HCT116 (cell line): ENCODE measurements at regions not wholly inside any gene's neighbourhood (a gene's known extent, or its start where the extent isn't known, plus 50 kb on each side); places are given as distances from the start of the nearest gene placed in this dataset.

ENCODE experiments used
- ATAC-seq: fragments of 200-7000 bp; cut with Tn5 transposase; 2 replicates; pipeline ENCODE4 v1.9.1; 2020; ENCODE audit warnings: mild to moderate bottlenecking, moderate library complexity
- BruUV-seq: library from RNA; stranded (reverse); fragments of 400-500 nt; replicated peaks from 2 replicates; lab custom pipeline; 2021; lab: Mats Ljungman, UMichigan
- CTCF ChIA-PET: fragments of 300-600 bp; sonication (Branson Sonifier 250); formaldehyde crosslinking; loops from one replicate; lab custom pipeline; 2021; ENCODE audit warnings: antibody characterized with exemption; lab: Charles Lee
- POLR2A ChIA-PET: fragments of 300-600, 350-600 bp; sonication (Branson Sonifier 250); formaldehyde crosslinking; loops from one replicate; lab custom pipeline; 2021; ENCODE audit warnings: antibody characterized with exemption; lab: Charles Lee
- RAD21 ChIA-PET, 2 experiments: fragments of 300-600 bp; sonication (Branson Sonifier 250); formaldehyde crosslinking; loops; one replicate each; lab custom pipeline; 2023; ENCODE audit warnings: low total read pairs in 2 of 2; ENCODE audit not compliant: uncharacterized antibody in 2 of 2, unreplicated experiment in 2 of 2, low non-redundant PET in 1 of 2; lab: Charles Lee
- DNase-seq: peaks from one replicate; pipeline ENCODE4 v3.0.0-alpha.2; 2010; ENCODE audit warnings: low read depth, low spot score
- H2AFZ ChIP-seq: fragments of 200-600 bp; shearing (Covaris generic), sonication (generic); 2 replicates; pipeline ENCODE4 v1.6.1; 2017; ENCODE audit warnings: low read depth, mixed run types, mixed read lengths, antibody characterized with exemption, low read length; ENCODE audit not compliant: poor library complexity, severe bottlenecking
- H3K27ac ChIP-seq: 2 replicates; pipeline ENCODE4 v1.5.1; 2012; ENCODE audit warnings: low read depth, low read length
- H3K27me3 ChIP-seq: fragments of 200-600 bp; sonication (generic); 2 replicates; pipeline ENCODE4 v1.6.1; 2016; ENCODE audit warnings: mixed run types, low read length, mixed read lengths; ENCODE audit not compliant: insufficient read depth
- H3K36me3 ChIP-seq, 2 experiments: fragments of 200-500 bp in 1 of 2; fragments of 200-600 bp in 1 of 2; sonication (Bioruptor generic) in 1 of 2; sonication (generic) in 1 of 2; 2 replicates each; pipeline versions ENCODE4 v1.5.1 to v1.6.1; 2014 to 2016; ENCODE audit warnings: low read length in 2 of 2, inconsistent platforms in 1 of 2, mixed read lengths in 1 of 2, mixed run types in 1 of 2; ENCODE audit not compliant: insufficient read depth in 2 of 2, control insufficient read depth in 1 of 2
- H3K4me1 ChIP-seq, 2 experiments: fragments of 200-600 bp in 1 of 2; sonication (generic) in 1 of 2; 2 replicates each; pipeline versions ENCODE4 v1.5.1 to v1.6.1; 2012 to 2017; ENCODE audit warnings: low read length in 2 of 2, inconsistent platforms in 1 of 2, mild to moderate bottlenecking in 1 of 2, mixed read lengths in 1 of 2, mixed run types in 1 of 2, moderate library complexity in 1 of 2; ENCODE audit not compliant: insufficient read depth in 2 of 2, control insufficient read depth in 1 of 2
- H3K4me2 ChIP-seq: fragments of 200-600 bp; sonication (generic); 2 replicates; pipeline ENCODE4 v1.6.1; 2017; ENCODE audit warnings: mixed run types, low read length, mixed read lengths
- H3K4me3 ChIP-seq, 2 experiments: fragments of 200-600 bp in 1 of 2; sonication (generic) in 1 of 2; replicated peaks in 1 of 2; 2 replicates each; pipeline ENCODE4 v1.5.1; 2011 to 2016; ENCODE audit warnings: low read length in 2 of 2, control low read depth in 1 of 2, low read depth in 1 of 2, mild to moderate bottlenecking in 1 of 2, mixed read lengths in 1 of 2, mixed run types in 1 of 2
- H3K79me2 ChIP-seq: fragments of 200-600 bp; sonication (generic); 2 replicates; pipeline ENCODE4 v1.6.1; 2017; ENCODE audit warnings: mild to moderate bottlenecking, mixed run types, low read length, moderate library complexity, mixed read lengths; ENCODE audit not compliant: insufficient read depth
- H3K9ac ChIP-seq: fragments of 200-600 bp; sonication (generic); 2 replicates; pipeline ENCODE4 v1.6.1; 2016; ENCODE audit warnings: low read length, mixed read lengths
- H3K9me2 ChIP-seq: fragments of 200-600 bp; sonication (generic), shearing (Covaris generic); 2 replicates; pipeline ENCODE4 v1.6.1; 2017; ENCODE audit warnings: mixed run types, mild to moderate bottlenecking, moderate library complexity; ENCODE audit not compliant: insufficient read depth
- H3K9me3 ChIP-seq, 2 experiments: fragments of 200-500 bp in 1 of 2; fragments of 200-600 bp in 1 of 2; sonication (Bioruptor generic) in 1 of 2; sonication (generic) in 1 of 2; 2 replicates each; pipeline ENCODE4 v1.6.1; 2014 to 2017; ENCODE audit warnings: low read length in 2 of 2, mixed read lengths in 2 of 2, inconsistent platforms in 1 of 2, low read depth in 1 of 2, mild to moderate bottlenecking in 1 of 2, mixed run types in 1 of 2, moderate library complexity in 1 of 2; ENCODE audit not compliant: control insufficient read depth in 1 of 2, insufficient read depth in 1 of 2
- H4K20me1 ChIP-seq: fragments of 200-600 bp; sonication (generic), shearing (Covaris generic); 2 replicates; pipeline ENCODE4 v1.6.1; 2017; ENCODE audit warnings: mixed run types, mild to moderate bottlenecking, moderate library complexity; ENCODE audit not compliant: insufficient read depth
- CEBPB ChIP-seq: IDR thresholded peaks from 2 replicates; pipeline ENCODE4 v1.6.1; 2012; ENCODE audit warnings: low read depth
- EGR1 ChIP-seq: IDR thresholded peaks from 2 replicates; pipeline ENCODE4 v1.6.1; 2012; ENCODE audit warnings: low read depth
- ELF1 ChIP-seq: IDR thresholded peaks from 2 replicates; pipeline ENCODE4 v1.6.1; 2012; ENCODE audit warnings: low read depth, borderline replicate concordance
- EZH2 ChIP-seq: fragments of 200-600 bp; sonication (generic); IDR thresholded peaks from 2 replicates; pipeline ENCODE4 v1.6.1; 2017; ENCODE audit warnings: antibody characterized with exemption, mixed run types
- FOSL1 ChIP-seq: IDR thresholded peaks from 2 replicates; pipeline ENCODE4 v1.6.1; 2012; ENCODE audit warnings: low read depth
- JUND ChIP-seq: IDR thresholded peaks from 2 replicates; pipeline ENCODE4 v1.6.1; 2012
- POLR2AphosphoS5 ChIP-seq: IDR thresholded peaks from 2 replicates; pipeline ENCODE4 v1.6.1; 2011; ENCODE audit warnings: mild to moderate bottlenecking, low read depth, low read length, moderate library complexity
- SIN3A ChIP-seq: IDR thresholded peaks from 2 replicates; pipeline ENCODE4 v1.6.1; 2012; ENCODE audit warnings: low read depth
- SRF ChIP-seq: IDR thresholded peaks from 2 replicates; pipeline ENCODE4 v1.6.1; 2012; ENCODE audit warnings: low read depth
- TCF7L2 ChIP-seq: IDR thresholded peaks from 2 replicates; pipeline ENCODE4 v1.7.0; 2011; ENCODE audit warnings: borderline replicate concordance, inconsistent platforms; ENCODE audit not compliant: insufficient read depth, insufficient read length; ENCODE audit errors: extremely low read depth
- YY1 ChIP-seq: IDR thresholded peaks from 2 replicates; pipeline ENCODE4 v1.6.1; 2011; ENCODE audit warnings: low read length, low read depth, moderate library complexity, mild to moderate bottlenecking; ENCODE audit not compliant: insufficient replicate concordance; ENCODE audit errors: extremely low read depth
- ZFX ChIP-seq: fragments of 450-650 bp; IDR thresholded peaks from 2 replicates; pipeline ENCODE4 v1.6.1; 2017
- ZNF274 ChIP-seq: fragments of 200-500 bp; sonication (Bioruptor generic); IDR thresholded peaks from 2 replicates; pipeline ENCODE4 v1.6.1; 2014; ENCODE audit warnings: mild to moderate bottlenecking, low read depth, low read length, inconsistent platforms
- intact Hi-C: fragments of 100-400 bp; cut with micrococcal nuclease; formaldehyde crosslinking; loops from 2 replicates; pipeline ENCODE4 v1.10.0; 2022
- TF ChIP-seq, protein P1 (sequence below): IDR thresholded peaks from 2 replicates; pipeline ENCODE4 v1.6.1; 2012
- TF ChIP-seq, protein P2 (sequence below), 3 experiments: fragments of 200-600 bp in 1 of 3; sonication (generic) in 1 of 3; IDR thresholded peaks in 2 of 3; conservative IDR thresholded peaks in 1 of 3; 2 replicates each; pipeline ENCODE4 v1.5.1; 2012 to 2017; ENCODE audit warnings: low read depth in 2 of 3, low read length in 2 of 3, antibody characterized with exemption in 1 of 3, borderline replicate concordance in 1 of 3, control low read depth in 1 of 3, mild to moderate bottlenecking in 1 of 3, mixed read lengths in 1 of 3, mixed run types in 1 of 3, moderate library complexity in 1 of 3; ENCODE audit not compliant: insufficient read depth in 1 of 3
- TF ChIP-seq, protein P3 (sequence below): IDR thresholded peaks from 2 replicates; pipeline ENCODE4 v1.6.1; 2012

DNA sequence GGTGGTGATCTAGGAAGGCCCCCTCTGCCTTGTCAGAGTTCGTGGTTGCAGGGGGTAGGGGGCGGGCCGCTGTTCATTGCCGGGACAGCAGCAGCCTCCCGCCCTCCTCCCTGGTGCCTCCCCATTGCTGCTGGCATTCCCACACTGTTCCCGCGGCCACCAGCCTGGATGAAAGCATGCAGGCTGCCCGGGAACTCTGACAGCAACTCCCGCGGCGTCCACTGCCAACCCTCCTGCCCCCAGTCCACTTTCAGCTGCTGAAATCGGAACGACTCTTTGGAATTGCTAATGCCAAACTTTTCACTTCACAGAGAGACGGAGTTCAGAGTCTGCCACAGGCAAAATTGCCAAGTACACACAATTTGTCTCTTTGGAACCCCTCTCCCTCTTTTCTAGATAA, 121.9 kb downstream of the BEND2 start:
- no peak overlapping the region for H2AFZ ChIP-seq
- H3K27me3 ChIP-seq: peaks cover 12% of the 10 kb centered on the region
- no TSS peak for BruUV-seq
- H3K4me2 ChIP-seq: no peak overlapping the region
- no peaks in the 10 kb centered on the region for H3K36me3 ChIP-seq
- ChIA-PET POLR2A (no interaction called here), CTCF (no interaction called here), RAD21 (no interaction called here)
- ATAC-seq: no peak
- H3K9me2 ChIP-seq: no peaks in the 10 kb centered on the region
- intact Hi-C loops: no loop called here
- TF ChIP-seq SIN3A: no peak
- TF ChIP-seq EGR1: no peak
- TF ChIP-seq FOSL1: no peak
- no peak for TF ChIP-seq ZNF274
- no peak for TF ChIP-seq SRF
- no peak for TF ChIP-seq EZH2
- TF ChIP-seq CEBPB: no peak
- TF ChIP-seq, protein P1, sequence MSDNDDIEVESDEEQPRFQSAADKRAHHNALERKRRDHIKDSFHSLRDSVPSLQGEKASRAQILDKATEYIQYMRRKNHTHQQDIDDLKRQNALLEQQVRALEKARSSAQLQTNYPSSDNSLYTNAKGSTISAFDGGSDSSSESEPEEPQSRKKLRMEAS: no peak
- no peak for TF ChIP-seq ELF1
- no peaks in the 10 kb centered on the region for H3K79me2 ChIP-seq
- H3K27ac ChIP-seq: no peak overlapping the region
- no peak overlapping the region for H3K9ac ChIP-seq
- no peak for DNase-seq
- no peaks in the 10 kb centered on the region for H4K20me1 ChIP-seq
- H3K4me1 ChIP-seq: no peaks in the 10 kb centered on the region
- no peak overlapping the region for H3K4me3 ChIP-seq
- H3K9me3 ChIP-seq: no peaks in the 10 kb centered on the region

DNA sequence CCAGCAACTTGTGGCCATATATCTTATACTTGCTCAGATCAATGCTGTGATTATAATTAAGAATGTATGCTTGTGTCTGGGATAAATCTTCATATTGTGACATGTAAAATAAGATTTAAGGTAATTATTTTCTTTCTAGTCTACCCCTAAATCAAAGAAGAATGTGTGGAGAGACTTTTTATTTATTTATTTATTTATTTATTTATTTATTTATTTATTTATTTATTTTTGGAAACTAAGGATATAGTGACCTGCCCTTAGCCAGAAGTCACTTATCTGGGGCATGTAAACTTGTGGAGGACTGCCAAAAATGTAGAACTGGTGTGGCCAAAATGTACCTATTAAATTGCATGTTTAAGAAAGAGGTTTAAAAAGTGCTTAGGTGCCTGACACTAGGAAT, 144.3 kb downstream of the BEND2 start:
- ATAC-seq (no peak), DNase-seq (no peak)
- Histone ChIP-seq H3K4me3 (no peak overlapping the region), H3K79me2 (no peaks in the 10 kb centered on the region), H2AFZ (no peak overlapping the region), H3K27me3 (peaks cover 4% of the 10 kb centered on the region; the same call in 1 of the 2 replicates), H3K4me2 (no peak overlapping the region), H3K9me2 (no peaks in the 10 kb centered on the region), H3K9ac (no peak overlapping the region), H3K27ac (no peak overlapping the region), H3K36me3 (no peaks in the 10 kb centered on the region), H3K9me3 (no peaks in the 10 kb centered on the region), H4K20me1 (no peaks in the 10 kb centered on the region), H3K4me1 (no peaks in the 10 kb centered on the region)
- ChIA-PET RAD21 (interaction anchor here in 1 of 2 experiments (0.7 kb wide), 1 partner anchor 266 kb away, joined by 3 read pairs; no protein-coding TSS in a partner anchor), CTCF (no interaction called here), POLR2A (no interaction called here)
- intact Hi-C loops: no loop called here
- no TSS peak for BruUV-seq
- TF ChIP-seq EGR1: no peak
- no peak for TF ChIP-seq ELF1
- no peak for TF ChIP-seq JUND
- no peak for TF ChIP-seq POLR2AphosphoS5
- TF ChIP-seq, protein P2, sequence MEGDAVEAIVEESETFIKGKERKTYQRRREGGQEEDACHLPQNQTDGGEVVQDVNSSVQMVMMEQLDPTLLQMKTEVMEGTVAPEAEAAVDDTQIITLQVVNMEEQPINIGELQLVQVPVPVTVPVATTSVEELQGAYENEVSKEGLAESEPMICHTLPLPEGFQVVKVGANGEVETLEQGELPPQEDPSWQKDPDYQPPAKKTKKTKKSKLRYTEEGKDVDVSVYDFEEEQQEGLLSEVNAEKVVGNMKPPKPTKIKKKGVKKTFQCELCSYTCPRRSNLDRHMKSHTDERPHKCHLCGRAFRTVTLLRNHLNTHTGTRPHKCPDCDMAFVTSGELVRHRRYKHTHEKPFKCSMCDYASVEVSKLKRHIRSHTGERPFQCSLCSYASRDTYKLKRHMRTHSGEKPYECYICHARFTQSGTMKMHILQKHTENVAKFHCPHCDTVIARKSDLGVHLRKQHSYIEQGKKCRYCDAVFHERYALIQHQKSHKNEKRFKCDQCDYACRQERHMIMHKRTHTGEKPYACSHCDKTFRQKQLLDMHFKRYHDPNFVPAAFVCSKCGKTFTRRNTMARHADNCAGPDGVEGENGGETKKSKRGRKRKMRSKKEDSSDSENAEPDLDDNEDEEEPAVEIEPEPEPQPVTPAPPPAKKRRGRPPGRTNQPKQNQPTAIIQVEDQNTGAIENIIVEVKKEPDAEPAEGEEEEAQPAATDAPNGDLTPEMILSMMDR (IDR thresholded peaks at IDR 0.05 in 2 of 3, conservative IDR thresholded peaks at IDR 0.05 in 1 of 3; ENCODE audit: borderline replicate concordance in 1 of 3, insufficient read depth in 1 of 3, low read depth in 2 of 3, low read length in 2 of 3): no peak
- no peak for TF ChIP-seq SIN3A
- TF ChIP-seq, protein P1: no peak
- TF ChIP-seq, protein P3, sequence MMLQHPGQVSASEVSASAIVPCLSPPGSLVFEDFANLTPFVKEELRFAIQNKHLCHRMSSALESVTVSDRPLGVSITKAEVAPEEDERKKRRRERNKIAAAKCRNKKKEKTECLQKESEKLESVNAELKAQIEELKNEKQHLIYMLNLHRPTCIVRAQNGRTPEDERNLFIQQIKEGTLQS: no peak
- TF ChIP-seq TCF7L2: no peak
- TF ChIP-seq ZNF274: no peak
- TF ChIP-seq YY1: no peak
- TF ChIP-seq CEBPB: no peak
- TF ChIP-seq ZFX: no peak
